ENCODE measurements at regions not wholly inside any gene's neighbourhood (a gene's known extent, or its start where the extent isn't known, plus 50 kb on each side); places are given as distances from the start of the nearest gene placed in this dataset.

DNA sequence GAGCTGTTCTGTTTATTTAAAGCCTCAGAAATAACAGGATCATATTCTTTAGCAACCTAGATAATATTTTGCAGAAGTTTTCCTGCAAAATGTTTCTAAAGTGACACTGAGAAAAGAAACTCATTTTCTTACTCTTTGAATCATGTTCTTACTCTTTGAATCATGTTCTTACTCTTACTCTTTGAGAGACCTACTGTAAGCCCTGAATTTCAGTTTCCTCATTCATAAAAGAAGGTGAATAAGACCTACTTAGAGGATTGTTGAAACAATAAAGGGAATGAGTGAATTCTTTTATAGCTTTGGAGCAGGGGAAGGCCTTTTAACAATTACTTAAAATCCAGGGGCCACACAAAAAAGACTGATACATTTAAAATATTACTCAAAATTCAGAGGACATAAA lies 221.7 kb upstream of the CMC1 start:
- no peaks in the 10 kb centered on the region for H3K36me3 ChIP-seq (ENCODE audit: control insufficient read depth, insufficient read depth, low read length)
- H3K4me3 ChIP-seq (ENCODE audit: low read depth, low read length), result no peak overlapping the region
- POLR2A ChIA-PET, result no interaction called here
- TF ChIP-seq, protein P1, sequence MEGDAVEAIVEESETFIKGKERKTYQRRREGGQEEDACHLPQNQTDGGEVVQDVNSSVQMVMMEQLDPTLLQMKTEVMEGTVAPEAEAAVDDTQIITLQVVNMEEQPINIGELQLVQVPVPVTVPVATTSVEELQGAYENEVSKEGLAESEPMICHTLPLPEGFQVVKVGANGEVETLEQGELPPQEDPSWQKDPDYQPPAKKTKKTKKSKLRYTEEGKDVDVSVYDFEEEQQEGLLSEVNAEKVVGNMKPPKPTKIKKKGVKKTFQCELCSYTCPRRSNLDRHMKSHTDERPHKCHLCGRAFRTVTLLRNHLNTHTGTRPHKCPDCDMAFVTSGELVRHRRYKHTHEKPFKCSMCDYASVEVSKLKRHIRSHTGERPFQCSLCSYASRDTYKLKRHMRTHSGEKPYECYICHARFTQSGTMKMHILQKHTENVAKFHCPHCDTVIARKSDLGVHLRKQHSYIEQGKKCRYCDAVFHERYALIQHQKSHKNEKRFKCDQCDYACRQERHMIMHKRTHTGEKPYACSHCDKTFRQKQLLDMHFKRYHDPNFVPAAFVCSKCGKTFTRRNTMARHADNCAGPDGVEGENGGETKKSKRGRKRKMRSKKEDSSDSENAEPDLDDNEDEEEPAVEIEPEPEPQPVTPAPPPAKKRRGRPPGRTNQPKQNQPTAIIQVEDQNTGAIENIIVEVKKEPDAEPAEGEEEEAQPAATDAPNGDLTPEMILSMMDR (IDR thresholded peaks at IDR 0.05; ENCODE audit: insufficient read depth, low read depth, low read length), result no peak
- H3K27me3 ChIP-seq (ENCODE audit: control insufficient read depth, insufficient read depth, low read length), result no peaks in the 10 kb centered on the region
- DNase-seq (ENCODE audit: low read depth), result no peak
- CTCF ChIA-PET, result no interaction called here

DNA sequence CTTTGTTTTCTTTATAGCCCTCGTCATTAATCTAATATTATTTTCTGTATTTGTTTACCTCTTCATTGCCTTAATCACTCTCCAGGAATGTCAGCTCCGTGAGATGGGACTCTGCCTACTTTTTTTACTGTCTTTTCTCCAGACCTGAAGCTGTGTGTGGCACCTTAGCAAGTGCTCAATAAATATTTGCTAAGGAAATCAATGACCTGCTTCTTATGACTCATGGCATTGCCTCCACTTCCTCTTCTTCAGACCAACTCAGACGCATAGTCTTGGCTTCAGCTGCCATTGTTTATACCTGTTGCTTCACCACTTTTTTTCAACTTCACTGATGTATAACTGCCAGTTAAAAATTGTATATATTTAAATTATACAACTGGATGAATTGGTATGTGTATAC lies 218.5 kb upstream of the CMC1 start:
- TF ChIP-seq, protein P1 (IDR thresholded peaks at IDR 0.05; ENCODE audit: insufficient read depth, low read depth, low read length), result no peak
- Histone ChIP-seq H3K4me3 (ENCODE audit: low read depth, low read length) (no peak overlapping the region), H3K36me3 (ENCODE audit: control insufficient read depth, insufficient read depth, low read length) (no peaks in the 10 kb centered on the region), H3K27me3 (ENCODE audit: control insufficient read depth, insufficient read depth, low read length) (no peaks in the 10 kb centered on the region)
- ChIA-PET CTCF (no interaction called here), POLR2A (no interaction called here)
- DNase-seq (ENCODE audit: low read depth), result no peak

DNA sequence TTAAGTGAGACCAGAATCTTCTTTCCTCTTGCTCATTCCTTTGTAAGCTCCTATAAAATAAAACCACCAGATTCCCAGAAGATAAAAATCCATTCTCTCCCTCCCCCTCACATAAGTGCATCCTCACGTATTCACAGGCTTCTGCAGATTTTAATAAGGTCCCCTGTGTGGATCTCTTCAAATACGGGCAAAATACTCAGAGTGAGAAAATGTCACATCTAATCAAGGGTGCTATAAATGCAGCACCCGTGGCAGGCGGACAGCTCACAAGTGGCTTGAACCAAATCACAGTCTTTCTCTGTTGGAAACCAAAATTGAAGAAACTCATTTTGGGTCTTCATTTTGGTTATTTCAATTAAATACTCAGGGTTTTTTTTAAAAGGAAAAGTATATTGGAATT lies 212.9 kb upstream of the CMC1 start:
- Histone ChIP-seq H3K4me3 (ENCODE audit: low read depth, low read length) (no peak overlapping the region), H3K27me3 (ENCODE audit: control insufficient read depth, insufficient read depth, low read length) (no peaks in the 10 kb centered on the region), H3K36me3 (ENCODE audit: control insufficient read depth, insufficient read depth, low read length) (no peaks in the 10 kb centered on the region)
- POLR2A ChIA-PET, result no interaction called here
- TF ChIP-seq, protein P1 (IDR thresholded peaks at IDR 0.05; ENCODE audit: insufficient read depth, low read depth, low read length), result no peak
- CTCF ChIA-PET, result no interaction called here
- no peak for DNase-seq (ENCODE audit: low read depth)

DNA sequence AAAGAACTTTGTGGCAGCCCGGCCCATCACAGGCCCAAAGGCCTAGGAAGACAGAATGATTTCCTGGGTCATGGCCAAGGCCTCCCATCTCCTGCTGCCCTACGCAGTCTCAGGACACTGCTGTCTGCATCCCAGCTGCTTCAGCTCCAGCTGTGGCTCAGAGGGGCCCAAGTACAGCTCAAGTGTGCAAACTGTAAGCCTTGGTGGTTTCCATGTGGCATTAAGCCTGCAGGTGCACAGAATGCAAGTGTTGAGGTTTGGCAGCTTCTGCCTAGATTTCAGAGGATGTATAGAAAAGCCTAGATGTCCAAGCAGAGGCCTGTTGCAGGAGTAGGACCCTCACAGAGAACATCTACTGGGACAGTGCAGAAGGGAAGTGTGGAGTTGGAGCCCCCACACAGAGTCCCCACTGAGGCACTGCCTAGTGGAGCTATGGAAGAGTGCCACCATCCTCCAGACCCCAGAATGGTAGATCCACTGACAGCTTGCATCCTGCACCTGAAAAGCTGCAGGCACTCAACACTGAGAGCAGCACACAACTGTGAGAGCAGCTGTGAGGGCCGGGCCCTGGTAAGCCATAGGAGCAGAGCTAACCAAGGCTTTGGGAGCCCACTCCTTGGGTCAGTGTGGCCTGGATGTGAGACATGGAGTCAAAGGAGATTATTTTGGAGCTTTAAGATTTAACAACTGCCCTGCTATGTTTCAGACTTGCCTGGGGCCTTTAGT lies 208.2 kb upstream of the CMC1 start:
- POLR2A ChIA-PET, result no interaction called here
- TF ChIP-seq, protein P1 (IDR thresholded peaks at IDR 0.05; ENCODE audit: insufficient read depth, low read depth, low read length), result no peak
- no peaks in the 10 kb centered on the region for H3K36me3 ChIP-seq (ENCODE audit: control insufficient read depth, insufficient read depth, low read length)
- CTCF ChIA-PET, result no interaction called here
- DNase-seq (ENCODE audit: low read depth), result no peak
- no peaks in the 10 kb centered on the region for H3K27me3 ChIP-seq (ENCODE audit: control insufficient read depth, insufficient read depth, low read length)
- H3K4me3 ChIP-seq (ENCODE audit: low read depth, low read length), result no peak overlapping the region

DNA sequence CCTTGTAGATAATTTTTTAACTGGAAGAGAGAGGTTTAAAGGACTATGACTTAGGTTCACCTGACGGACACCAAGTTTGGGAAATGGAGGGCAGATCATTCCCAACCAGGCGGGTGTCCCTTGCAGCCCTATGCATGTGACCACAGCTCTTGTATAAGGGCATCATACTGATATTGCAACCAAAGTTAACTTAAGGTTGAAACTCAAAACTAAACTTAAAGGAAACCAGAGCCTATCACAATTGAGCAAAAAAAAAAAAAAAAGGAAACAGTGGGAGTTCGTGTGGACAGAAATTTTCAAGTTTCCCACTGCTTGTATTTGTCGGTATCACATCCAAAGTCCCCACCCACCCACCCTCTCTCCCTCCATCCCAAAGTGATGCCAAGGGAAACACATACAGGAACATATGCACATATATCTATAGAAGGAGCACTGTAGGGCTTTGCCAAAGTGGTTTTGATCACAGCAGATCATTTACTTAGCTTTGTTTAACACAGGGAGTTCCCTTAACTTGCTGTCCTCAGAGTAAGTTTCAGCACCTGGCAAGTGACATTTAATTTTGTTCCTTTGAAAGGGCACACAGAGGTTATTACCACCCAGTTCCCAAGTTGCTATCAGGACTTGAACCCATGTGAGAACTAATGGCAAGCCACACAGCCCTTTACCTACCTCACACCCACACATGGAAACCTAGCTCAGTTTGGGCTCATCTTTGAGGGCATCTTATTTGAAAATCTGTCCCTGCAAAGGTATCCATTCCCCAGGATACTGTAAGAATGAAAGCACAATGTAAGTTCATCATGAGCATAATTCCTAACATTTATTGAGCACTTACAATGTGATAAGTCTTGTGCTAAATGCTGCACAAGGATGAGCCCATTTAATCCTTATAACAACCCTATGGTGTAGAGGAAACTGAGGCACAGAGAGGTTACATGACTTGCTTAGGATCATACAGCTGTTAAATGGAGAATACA lies 204.5 kb upstream of the CMC1 start:
- DNase-seq (ENCODE audit: low read depth), result no peak
- POLR2A ChIA-PET, result no interaction called here
- CTCF ChIA-PET, result no interaction called here
- TF ChIP-seq, protein P1 (IDR thresholded peaks at IDR 0.05; ENCODE audit: insufficient read depth, low read depth, low read length), result no peak
- H3K27me3 ChIP-seq (ENCODE audit: control insufficient read depth, insufficient read depth, low read length), result no peaks in the 10 kb centered on the region
- H3K36me3 ChIP-seq (ENCODE audit: control insufficient read depth, insufficient read depth, low read length), result no peaks in the 10 kb centered on the region
- no peak overlapping the region for H3K4me3 ChIP-seq (ENCODE audit: low read depth, low read length)
